Esophagus squamous epithelium (tissue), 5 donors: ENCODE measurements at regions not wholly inside any gene's neighbourhood (a gene's known extent, or its start where the extent isn't known, plus 50 kb on each side); places are given as distances from the start of the nearest gene placed in this dataset.

Experiments
- DNase-seq: peaks from one replicate; lab custom pipeline; 2025; lab: John Stamatoyannopoulos, UW
- H3K27ac ChIP-seq, 4 donors: fragments of 200-600 bp; sonication (generic); one replicate each; pipeline ENCODE4 v1.5.1; 2016 to 2019; ENCODE audit warnings: mild to moderate bottlenecking in 1 of 4
- H3K27me3 ChIP-seq, 4 donors: fragments of 200-600 bp; sonication (generic); 1 replicate in 3 of 4; 2 replicates in 1 of 4; pipeline versions ENCODE4 v1.5.1 to v1.6.0; 2017 to 2021; ENCODE audit warnings: antibody characterized with exemption in 1 of 4
- H3K36me3 ChIP-seq, 3 donors: fragments of 200-600 bp; sonication (generic); one replicate each; pipeline ENCODE4 v1.5.1; 2016 to 2019
- H3K4me1 ChIP-seq, 3 donors: fragments of 200-600 bp; sonication (generic); one replicate each; pipeline ENCODE4 v1.5.1; 2017 to 2019
- H3K4me3 ChIP-seq, 4 donors: fragments of 200-600 bp; sonication (generic); 1 replicate in 3 of 4; 2 replicates in 1 of 4; pipeline ENCODE4 v1.5.1; 2016 to 2019; ENCODE audit warnings: mild to moderate bottlenecking in 2 of 4, moderate library complexity in 1 of 4
- H3K9me3 ChIP-seq, 3 donors: fragments of 200-600 bp; sonication (generic); one replicate each; pipeline ENCODE4 v1.5.1; 2016 to 2019
- POLR2A ChIP-seq, 4 donors: fragments of 450-650 bp; IDR thresholded peaks; one replicate each; pipeline ENCODE4 v1.6.1; 2017; ENCODE audit warnings: antibody characterized with exemption in 4 of 4, mild to moderate bottlenecking in 4 of 4, moderate library complexity in 3 of 4
- WGBS, 2 donors: methylation state at CpG; one replicate each; pipeline ENCODE4 v1.1.5; 2018; 5-methylcytosine and 5-hydroxymethylcytosine counted together
- intact Hi-C: fragments of 100-400 bp; cut with DNase I; formaldehyde crosslinking; loops from one replicate; pipeline ENCODE4 v1.15.0; 2022
- TF ChIP-seq, protein P1 (sequence below), 6 experiments: fragments of 450-650 bp in 4 of 6; fragments of 200-600 bp in 2 of 6; sonication (generic) in 2 of 6; IDR thresholded peaks; one replicate each; pipeline ENCODE4 v1.5.1; 2016 to 2019; ENCODE audit warnings: antibody characterized with exemption in 6 of 6, mild to moderate bottlenecking in 4 of 6, moderate library complexity in 4 of 6
- donor health status: DM: yes; HTN: yes; CAD: no.

GRCh38 chr21:25375675-25376074 is 231.6 kb downstream of the MRPL39 start:
- no peak overlapping the region for H3K27ac ChIP-seq
- no peaks in the 10 kb centered on the region for H3K27me3 ChIP-seq
- WGBS, 2 donors, result 65 to 71% methylated on average over 1 of the region's 1 CpG
- H3K36me3 ChIP-seq, result no peaks in the 10 kb centered on the region
- intact Hi-C loops, result no loop called here
- no peaks in the 10 kb centered on the region for H3K9me3 ChIP-seq
- H3K4me1 ChIP-seq, result no peaks in the 10 kb centered on the region
- DNase-seq, result no peak
- no peak overlapping the region for H3K4me3 ChIP-seq
- TF ChIP-seq, protein P1, sequence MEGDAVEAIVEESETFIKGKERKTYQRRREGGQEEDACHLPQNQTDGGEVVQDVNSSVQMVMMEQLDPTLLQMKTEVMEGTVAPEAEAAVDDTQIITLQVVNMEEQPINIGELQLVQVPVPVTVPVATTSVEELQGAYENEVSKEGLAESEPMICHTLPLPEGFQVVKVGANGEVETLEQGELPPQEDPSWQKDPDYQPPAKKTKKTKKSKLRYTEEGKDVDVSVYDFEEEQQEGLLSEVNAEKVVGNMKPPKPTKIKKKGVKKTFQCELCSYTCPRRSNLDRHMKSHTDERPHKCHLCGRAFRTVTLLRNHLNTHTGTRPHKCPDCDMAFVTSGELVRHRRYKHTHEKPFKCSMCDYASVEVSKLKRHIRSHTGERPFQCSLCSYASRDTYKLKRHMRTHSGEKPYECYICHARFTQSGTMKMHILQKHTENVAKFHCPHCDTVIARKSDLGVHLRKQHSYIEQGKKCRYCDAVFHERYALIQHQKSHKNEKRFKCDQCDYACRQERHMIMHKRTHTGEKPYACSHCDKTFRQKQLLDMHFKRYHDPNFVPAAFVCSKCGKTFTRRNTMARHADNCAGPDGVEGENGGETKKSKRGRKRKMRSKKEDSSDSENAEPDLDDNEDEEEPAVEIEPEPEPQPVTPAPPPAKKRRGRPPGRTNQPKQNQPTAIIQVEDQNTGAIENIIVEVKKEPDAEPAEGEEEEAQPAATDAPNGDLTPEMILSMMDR (IDR thresholded peaks at IDR 0.05), result no peak
- no peak for TF ChIP-seq POLR2A (IDR thresholded peaks at IDR 0.05)

DNA sequence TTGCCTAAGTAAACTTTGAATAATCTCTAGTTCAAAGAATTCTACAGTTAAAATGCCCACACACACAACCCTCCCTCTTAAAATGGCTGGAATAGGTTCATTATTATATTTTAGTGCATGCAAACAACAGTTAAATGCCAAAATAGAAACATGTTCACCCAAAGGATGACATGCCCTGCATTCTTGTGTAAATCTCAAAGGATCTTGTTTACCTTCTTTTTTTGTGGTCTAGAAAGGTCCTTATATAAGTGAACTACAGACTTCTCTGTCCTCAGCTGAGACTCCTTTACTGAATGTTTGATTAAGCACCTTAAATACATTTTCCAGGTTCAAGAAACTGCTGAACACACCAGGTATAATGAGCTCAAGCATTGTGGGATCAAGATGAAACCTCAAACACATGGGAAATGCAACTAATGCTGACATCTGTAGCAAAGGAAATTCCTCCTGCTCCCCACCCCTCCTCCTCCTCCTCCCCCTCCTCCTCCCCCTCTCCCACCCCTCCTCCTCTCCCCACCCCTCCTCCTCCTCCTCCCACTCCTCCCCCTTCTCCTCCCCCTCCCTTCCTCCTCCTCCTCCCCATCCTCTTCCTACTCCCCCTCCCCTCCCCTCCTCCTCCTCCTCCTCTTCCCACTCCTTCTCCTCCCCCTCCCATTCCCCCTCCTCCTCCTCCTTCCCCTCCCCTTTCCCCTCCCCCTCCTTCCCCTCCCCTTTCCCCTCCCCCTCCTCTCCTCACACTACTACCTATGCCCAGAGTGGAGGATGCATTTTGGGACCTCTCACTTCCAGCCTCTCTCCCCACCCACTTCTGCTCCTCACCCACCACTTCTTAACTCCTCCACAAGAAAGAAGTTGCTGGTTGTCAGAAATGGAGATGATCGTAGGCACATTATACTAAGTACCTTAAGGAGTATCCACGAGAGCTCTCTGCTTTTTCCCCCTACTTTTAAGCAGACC is 233.9 kb downstream of the MRPL39 start:
- H3K36me3 ChIP-seq, result no peaks in the 10 kb centered on the region
- 65 to 66% methylated on average over 2 of the region's 2 CpGs for WGBS, 2 donors
- no peaks in the 10 kb centered on the region for H3K9me3 ChIP-seq

DNA sequence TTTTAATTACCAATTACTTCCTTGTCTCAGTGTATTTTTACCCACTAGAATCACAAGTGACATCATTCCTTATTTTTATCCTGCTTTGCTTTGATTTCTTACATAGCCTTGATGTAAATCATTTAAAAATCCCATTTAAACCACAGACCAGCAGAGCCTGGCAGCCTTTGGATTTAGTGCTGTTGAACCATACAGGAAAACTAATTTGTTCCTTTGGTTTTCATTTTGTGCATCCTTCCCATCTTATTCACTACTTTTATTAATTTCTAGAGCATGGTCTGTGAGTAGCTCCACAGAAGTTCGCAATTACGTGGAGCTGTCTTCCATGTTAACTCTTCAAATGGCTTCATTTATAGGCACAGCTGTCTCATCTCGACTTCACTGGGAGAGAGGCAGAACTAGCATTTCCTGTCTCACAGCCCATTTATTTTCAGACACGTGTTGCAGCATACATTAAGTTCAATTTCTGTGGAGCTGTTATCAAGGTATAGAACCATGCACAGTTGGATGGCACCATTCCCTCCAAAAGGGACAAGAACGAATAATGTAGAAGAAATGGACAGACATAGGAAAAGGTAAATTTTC is 235.3 kb downstream of the MRPL39 start:
- Histone ChIP-seq H3K27me3 (no peaks in the 10 kb centered on the region), H3K4me3 (no peak overlapping the region), H3K36me3 (no peaks in the 10 kb centered on the region), H3K27ac (no peak overlapping the region), H3K9me3 (no peaks in the 10 kb centered on the region), H3K4me1 (no peaks in the 10 kb centered on the region)
- WGBS, 2 donors, result 46 to 54% methylated on average over 5 of the region's 5 CpGs
- TF ChIP-seq POLR2A (IDR thresholded peaks at IDR 0.05), result no peak
- TF ChIP-seq, protein P1 (IDR thresholded peaks at IDR 0.05), result no peak
- intact Hi-C loops, result no loop called here
- no peak for DNase-seq

More for the DNA sequence above, 233.9 kb downstream of the MRPL39 start:
- Histone ChIP-seq H3K4me3 (no peak overlapping the region), H3K4me1 (no peaks in the 10 kb centered on the region), H3K27ac (no peak overlapping the region), H3K27me3 (no peaks in the 10 kb centered on the region)
- intact Hi-C loops, result no loop called here
- TF ChIP-seq, protein P1 (IDR thresholded peaks at IDR 0.05), result no peak
- TF ChIP-seq POLR2A (IDR thresholded peaks at IDR 0.05), result no peak
- DNase-seq, result no peak

DNA sequence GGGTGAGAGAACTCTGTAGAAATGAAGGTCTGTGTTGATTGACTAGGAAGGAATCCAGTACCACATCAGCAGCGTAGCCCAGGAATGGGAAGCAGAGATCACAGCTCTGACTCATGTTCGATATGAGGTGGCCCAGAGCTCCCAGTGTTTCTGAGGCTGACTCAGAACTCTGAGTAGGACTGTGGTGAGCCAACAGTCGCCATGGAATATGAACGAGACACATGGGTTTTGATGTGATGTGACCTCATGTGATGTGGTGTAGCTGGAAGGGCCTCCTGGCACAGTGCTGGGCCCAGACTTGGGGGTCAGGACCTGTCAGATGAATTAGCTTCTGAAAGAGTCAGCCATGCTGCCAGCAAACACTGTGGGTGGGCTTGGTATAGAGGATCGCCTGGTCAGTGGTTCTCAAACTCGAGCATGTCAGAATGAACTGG is 237.0 kb downstream of the MRPL39 start:
- WGBS, 2 donors, result 51 to 53% methylated on average over 6 of the region's 6 CpGs
- no peaks in the 10 kb centered on the region for H3K27me3 ChIP-seq
- intact Hi-C loops, result no loop called here
- no peak for DNase-seq
- H3K4me1 ChIP-seq, result no peaks in the 10 kb centered on the region
- H3K9me3 ChIP-seq, result no peaks in the 10 kb centered on the region
- H3K27ac ChIP-seq, result no peak overlapping the region
- TF ChIP-seq, protein P1 (IDR thresholded peaks at IDR 0.05), result no peak
- TF ChIP-seq POLR2A (IDR thresholded peaks at IDR 0.05), result no peak
- H3K36me3 ChIP-seq, result no peaks in the 10 kb centered on the region
- H3K4me3 ChIP-seq, result no peak overlapping the region
